HG03432 (cell line): ENCODE measurements at regions not wholly inside any gene's neighbourhood (a gene's known extent, or its start where the extent isn't known, plus 50 kb on each side); places are given as distances from the start of the nearest gene placed in this dataset.
"Not testable (repeated sequence)": the region's sequence is repeated elsewhere in the genome, so short reads cannot be mapped to it uniquely, and the experiment has no call there.

ENCODE experiments used
- ATAC-seq: cut with Tn5 transposase; IDR thresholded peaks from one replicate; pipeline ENCODE4 v1.9.1; 2021; ENCODE audit warnings: mild to moderate bottlenecking, moderate library complexity; ENCODE audit not compliant: unreplicated experiment

- ATAC-seq, result no peak
These were observed 1366.1 kb upstream of the CDH9 start for GRCh38 chr5:28404363-28405071.

- no peak for ATAC-seq
These were observed 1365.5 kb upstream of the CDH9 start for GRCh38 chr5:28403846-28404245.

GRCh38 chr5:28402590-28403301 lies 1364.4 kb upstream of the CDH9 start:
- no peak for ATAC-seq

GRCh38 chr5:28400076-28400475 lies 1361.7 kb upstream of the CDH9 start:
- ATAC-seq, result no peak

- no peak for ATAC-seq
These were observed 1360.8 kb upstream of the CDH9 start for GRCh38 chr5:28399211-28399610.

- no peak for ATAC-seq
These were observed 1359.8 kb upstream of the CDH9 start for GRCh38 chr5:28398185-28398584.

- no peak for ATAC-seq
These were observed 1359.1 kb upstream of the CDH9 start for GRCh38 chr5:28397502-28397941.

GRCh38 chr5:28391277-28391676 lies 1352.9 kb upstream of the CDH9 start:
- no peak for ATAC-seq

- no peak for ATAC-seq
These were observed 1352.0 kb upstream of the CDH9 start for GRCh38 chr5:28390341-28390740.

GRCh38 chr5:28389727-28390126 lies 1351.3 kb upstream of the CDH9 start:
- ATAC-seq, result not testable (repeated sequence)

GRCh38 chr5:28388428-28388827 lies 1350.0 kb upstream of the CDH9 start:
- ATAC-seq, result no peak

GRCh38 chr5:28386712-28387111 lies 1348.3 kb upstream of the CDH9 start:
- ATAC-seq, result no peak

- no peak for ATAC-seq
These were observed 1341.8 kb upstream of the CDH9 start for GRCh38 chr5:28380167-28380566.

- ATAC-seq, result no peak
These were observed 1336.1 kb upstream of the CDH9 start for GRCh38 chr5:28374492-28374967.

GRCh38 chr5:28370896-28371295 lies 1332.5 kb upstream of the CDH9 start:
- ATAC-seq, result no peak

- no peak for ATAC-seq
These were observed 1331.0 kb upstream of the CDH9 start for GRCh38 chr5:28369418-28369817.

- ATAC-seq, result no peak
These were observed 1317.4 kb upstream of the CDH9 start for GRCh38 chr5:28355831-28356230.

- no peak for ATAC-seq
These were observed 1308.3 kb upstream of the CDH9 start for GRCh38 chr5:28346696-28347095.

GRCh38 chr5:28344836-28345433 lies 1306.5 kb upstream of the CDH9 start:
- ATAC-seq, result peak; percentile 77

GRCh38 chr5:28329176-28329575 lies 1290.8 kb upstream of the CDH9 start:
- ATAC-seq, result no peak

- ATAC-seq, result no peak
These were observed 1290.3 kb upstream of the CDH9 start for GRCh38 chr5:28328681-28329080.

- ATAC-seq, result no peak
These were observed 1285.8 kb upstream of the CDH9 start for GRCh38 chr5:28324174-28324573.
